IPS DF 19.7 (cell line): ENCODE measurements at regions not wholly inside any gene's neighbourhood (a gene's known extent, or its start where the extent isn't known, plus 50 kb on each side); places are given as distances from the start of the nearest gene placed in this dataset.
"Not testable (repeated sequence)": the region's sequence is repeated elsewhere in the genome, so short reads cannot be mapped to it uniquely, and the experiment has no call there.

Experiments used
- DNase-seq: peaks from one replicate; pipeline ENCODE4 v3.0.0-alpha.2; 2013; ENCODE audit warnings: low read depth, low spot score

- DNase-seq, result no peak
Measured at GRCh38 chr5:114822863-114823262, 346.8 kb downstream of the TRIM36 start.

DNA sequence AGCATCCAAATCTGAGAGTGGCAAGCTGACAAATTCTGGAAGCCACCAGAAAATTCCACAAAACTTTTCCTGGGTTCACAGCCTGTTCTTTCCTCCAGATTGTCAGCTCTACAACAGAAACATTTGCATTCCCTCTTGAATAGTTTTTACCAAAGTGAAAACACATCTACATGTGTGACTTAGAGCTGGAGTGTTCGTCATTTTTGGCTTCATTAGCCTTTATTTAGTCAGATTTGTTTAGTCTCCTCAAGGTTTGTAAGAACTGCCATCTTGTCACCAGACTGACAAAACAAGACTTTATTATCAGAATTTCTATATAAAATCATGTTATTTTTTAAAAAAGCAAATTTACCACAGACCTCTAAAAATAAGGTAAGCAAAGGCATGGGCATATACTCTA lies 347.3 kb downstream of the TRIM36 start:
- DNase-seq, result no peak

GRCh38 chr5:114790403-114790792 lies 379.3 kb downstream of the TRIM36 start:
- no peak for DNase-seq

DNA sequence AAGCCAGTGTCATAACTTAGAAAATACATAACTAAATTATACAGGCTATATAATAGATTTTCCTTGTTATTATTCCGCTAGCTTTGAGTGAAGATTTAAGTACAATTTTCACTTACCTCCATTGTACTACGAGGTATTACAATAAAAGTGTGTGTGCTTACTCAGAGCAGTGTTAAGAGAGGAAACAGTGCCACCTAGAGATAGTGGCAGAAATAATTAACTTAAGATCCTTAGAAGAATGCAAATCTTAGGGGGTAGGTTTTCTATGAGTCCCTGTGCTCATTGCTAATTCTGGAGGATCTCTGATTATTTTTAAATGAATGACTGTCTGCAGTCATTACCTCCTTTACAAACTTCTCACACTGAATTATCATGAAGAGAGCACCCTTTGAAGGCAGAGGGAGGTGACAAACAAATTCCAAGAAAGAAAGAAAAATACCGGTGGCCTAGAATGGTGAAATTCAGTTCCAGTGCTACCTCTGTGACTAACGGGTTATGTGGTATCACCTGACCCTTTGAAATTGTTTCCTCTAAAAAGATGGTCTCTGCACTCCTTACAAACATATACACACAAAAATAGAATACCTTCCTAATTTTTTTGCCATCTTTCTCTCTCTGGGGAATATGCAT lies 379.8 kb downstream of the TRIM36 start:
- DNase-seq, result no peak

DNA sequence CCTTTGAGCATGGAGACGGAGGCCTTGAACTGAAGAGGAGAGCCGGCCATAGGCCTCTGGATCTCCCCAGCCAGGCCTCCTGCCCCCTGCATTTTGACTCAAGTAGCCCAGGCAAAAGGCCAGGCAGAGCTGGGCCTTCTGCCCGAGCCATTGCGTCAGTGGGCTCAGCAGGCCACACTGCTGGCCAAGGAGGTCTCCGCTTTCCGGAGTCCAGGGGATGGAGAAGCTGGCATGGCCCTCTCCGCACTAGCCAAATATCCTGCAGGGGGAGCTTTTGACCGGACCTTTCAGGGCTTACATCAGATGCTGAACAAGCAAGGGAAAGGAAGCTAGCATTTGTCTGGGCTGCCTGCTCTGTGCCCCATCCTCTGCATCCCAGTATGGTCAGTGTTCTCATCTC lies 386.8 kb downstream of the TRIM36 start:
- no peak for DNase-seq

GRCh38 chr5:114782177-114782576 lies 387.5 kb downstream of the TRIM36 start:
- DNase-seq, result no peak

DNA sequence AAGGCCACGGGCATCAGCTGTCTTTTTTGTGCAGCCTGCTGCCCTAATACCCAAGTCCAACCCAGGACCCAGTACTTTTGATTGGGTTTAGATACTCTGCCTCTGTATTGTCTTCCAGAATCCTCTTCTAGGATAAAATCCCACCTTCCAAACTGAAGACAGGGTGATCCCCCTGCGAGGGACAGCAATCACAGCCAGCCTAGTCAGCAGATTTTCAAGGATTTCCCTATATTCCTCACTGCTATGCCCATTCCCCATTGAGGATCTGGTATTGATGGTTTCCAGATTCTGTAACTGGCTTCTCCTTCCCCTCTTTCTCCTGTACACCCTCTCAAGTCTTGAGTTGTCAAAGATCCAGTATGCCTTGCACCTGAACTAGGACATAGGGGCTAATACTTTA lies 389.4 kb downstream of the TRIM36 start:
- DNase-seq, result no peak

DNA sequence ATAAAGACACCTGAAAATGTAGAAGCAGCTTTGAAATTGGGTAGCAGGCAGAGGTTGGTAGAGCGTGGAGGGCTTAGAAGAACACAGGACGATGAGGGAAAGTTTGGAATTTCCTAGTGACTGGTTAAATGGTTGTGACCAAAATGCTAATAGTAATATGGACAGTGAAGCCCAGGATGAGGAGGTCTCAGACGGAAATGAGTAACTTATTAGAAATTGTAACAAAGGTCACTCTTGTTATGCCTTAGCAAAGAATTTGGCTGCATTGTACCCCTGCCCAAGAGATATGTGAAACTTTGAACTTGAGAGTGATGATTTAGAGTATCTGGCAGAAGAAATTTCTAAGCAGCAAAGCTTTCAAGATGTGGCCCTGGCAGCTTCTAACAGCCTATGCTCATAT lies 382.5 kb downstream of the KCNN2 start:
- DNase-seq, result no peak

DNA sequence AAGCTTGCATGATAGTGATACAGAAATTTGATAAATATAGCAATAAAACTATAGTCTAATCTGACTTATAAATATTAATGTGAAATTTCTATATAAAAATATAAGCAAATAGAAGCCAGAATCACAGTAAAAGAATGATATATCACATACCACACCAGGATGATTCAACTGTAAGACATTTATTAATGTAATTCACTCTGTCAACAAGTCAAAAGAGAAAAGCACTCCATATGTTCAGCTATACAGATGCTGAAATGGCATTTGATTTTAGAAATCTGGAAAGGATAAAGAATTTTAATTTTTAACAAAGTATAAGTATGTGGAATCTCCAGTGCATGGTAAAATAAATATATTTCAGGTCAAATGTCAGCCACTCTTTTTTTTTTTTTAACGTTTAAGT lies 372.4 kb downstream of the KCNN2 start:
- DNase-seq, result no peak

GRCh38 chr5:114729986-114730385 lies 368.1 kb downstream of the KCNN2 start:
- DNase-seq, result no peak

- no peak for DNase-seq
Measured at GRCh38 chr5:114727358-114727757, 365.5 kb downstream of the KCNN2 start.

- DNase-seq, result no peak
Measured at GRCh38 chr5:114726131-114726530, 364.3 kb downstream of the KCNN2 start.

DNA sequence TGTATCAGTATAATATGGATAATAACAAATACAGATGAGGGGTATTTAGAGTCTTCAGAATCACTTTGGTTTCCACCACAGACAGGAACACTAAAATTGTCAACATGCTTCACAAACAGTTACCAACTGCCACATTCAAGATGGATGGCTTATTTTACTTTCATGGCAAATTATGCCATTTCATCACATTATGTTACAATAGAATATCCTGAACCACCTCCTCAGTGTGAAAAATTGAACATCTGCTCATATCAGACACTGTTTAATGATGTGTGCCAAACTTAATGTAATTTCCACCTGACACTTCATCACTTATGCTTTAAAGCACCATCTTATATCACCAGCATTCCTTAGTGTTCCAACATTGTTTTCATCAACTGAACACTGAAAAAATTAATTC lies 357.4 kb downstream of the KCNN2 start:
- no peak for DNase-seq

- DNase-seq, result no peak
Measured at GRCh38 chr5:114716955-114717354, 355.1 kb downstream of the KCNN2 start.

- not testable (repeated sequence) for DNase-seq
Measured at GRCh38 chr5:114704225-114704893, 342.5 kb downstream of the KCNN2 start.

GRCh38 chr5:114702731-114703130 lies 340.9 kb downstream of the KCNN2 start:
- DNase-seq, result no peak

DNA sequence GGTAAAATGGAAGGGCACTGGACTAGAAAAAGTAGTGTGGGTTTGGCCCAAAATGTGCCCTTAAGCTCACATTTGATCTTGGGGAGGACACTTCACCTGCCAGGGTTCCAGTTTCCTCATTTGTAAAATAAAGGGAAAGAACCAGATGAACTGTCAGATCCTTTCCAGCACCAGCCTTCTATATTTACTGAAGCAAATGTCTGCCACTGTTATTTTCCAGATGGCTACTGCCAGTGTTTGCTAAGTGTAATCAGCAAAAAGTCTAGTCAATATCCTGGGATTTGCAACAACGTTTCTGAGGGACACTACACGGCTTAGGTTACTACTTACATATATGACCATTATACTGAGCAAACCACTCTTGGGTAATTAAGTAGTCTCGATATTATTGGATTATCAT lies 340.3 kb downstream of the KCNN2 start:
- DNase-seq, result no peak

DNA sequence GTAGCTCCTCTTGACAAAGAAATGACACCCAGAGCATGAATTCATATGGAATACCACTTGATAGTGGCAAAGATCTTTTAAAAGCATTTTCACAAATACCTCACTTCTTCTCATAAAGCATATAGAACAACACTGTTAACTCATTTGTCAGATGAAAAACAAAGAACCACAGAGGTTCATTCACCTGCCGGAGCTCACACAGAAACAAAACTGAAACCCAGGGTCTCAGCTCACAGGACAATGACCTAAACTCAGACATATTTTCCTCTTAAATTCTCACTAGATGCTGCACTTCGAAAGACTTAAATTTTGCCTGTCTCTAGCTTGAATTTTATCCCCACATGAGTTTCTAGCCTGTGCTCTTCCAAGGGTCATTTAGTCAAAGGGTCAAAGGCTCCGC lies 339.0 kb downstream of the KCNN2 start:
- no peak for DNase-seq

DNA sequence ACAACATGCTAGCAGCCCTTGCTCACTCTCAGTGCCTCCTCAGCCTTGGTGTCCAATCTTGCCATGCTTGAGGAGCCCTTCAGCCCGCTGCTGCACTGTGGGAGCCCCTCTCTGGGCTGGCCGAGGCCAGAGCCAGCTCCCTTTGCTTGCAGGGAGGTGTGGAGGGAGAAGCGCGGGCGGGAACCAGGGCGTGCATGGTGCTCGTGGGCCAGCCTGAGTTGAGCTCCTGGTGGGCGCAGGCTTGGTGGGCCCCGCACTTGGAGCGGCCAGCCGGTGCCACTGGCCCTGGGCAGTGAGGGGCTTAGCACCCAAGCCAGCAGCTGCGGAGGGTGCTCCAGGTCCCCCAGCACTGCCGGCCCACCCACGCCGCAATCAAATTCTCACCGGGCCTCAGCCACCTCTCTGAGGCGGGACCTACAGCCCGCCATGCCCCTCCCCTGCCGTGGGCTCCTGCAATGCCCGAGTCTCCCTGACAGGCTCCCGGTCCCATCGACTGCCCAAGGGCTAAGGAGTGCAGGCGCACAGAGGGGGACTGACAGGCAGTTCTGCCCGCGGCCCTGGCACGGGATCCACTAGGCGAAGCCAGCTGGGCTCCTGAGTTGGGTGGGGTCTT lies 333.5 kb downstream of the KCNN2 start:
- no peak for DNase-seq

- no peak for DNase-seq
Measured at GRCh38 chr5:114686356-114686755, 324.5 kb downstream of the KCNN2 start.

DNA sequence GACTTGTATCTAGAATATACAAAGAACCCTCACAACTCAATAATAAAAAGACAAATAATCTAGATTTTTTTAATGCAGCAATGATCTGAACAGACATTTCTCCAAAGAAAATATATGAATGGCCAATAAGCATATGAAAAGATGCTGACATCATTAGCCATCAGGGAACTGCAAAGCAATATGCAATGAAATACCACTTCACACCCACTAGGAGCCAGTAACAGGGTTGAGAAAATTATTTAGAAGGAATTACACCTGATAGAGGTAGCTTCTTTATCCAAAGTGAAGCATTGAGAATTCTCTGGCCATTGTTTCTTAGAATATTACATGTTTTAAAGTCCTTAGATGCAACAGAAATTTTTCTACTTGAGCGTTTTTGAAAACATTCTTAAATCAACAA lies 316.9 kb downstream of the KCNN2 start:
- no peak for DNase-seq

GRCh38 chr5:114665551-114665950 lies 303.7 kb downstream of the KCNN2 start:
- no peak for DNase-seq

DNA sequence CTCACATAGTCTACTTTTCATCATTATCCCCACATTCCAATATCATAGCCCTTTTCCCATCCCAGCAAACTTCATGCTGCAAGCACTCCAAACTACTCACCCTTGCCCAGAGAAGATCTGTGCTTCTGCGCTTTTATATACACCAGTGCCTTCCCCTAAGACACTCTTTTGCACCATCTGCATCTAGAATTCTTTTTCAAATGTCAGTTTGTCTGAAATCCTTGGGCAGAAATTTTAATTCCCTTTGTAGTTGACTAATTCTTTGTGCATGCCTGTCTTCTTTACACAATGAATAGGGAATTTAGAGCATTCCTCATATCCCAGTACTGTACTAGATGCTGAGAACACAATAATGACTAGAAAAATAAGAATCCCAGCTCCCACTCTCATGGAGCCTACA lies 298.9 kb downstream of the KCNN2 start:
- no peak for DNase-seq
